Adrenal gland (tissue), 9 donors: ENCODE measurements at regions not wholly inside any gene's neighbourhood (a gene's known extent, or its start where the extent isn't known, plus 50 kb on each side); places are given as distances from the start of the nearest gene placed in this dataset.

Source experiments
- DNase-seq, 7 donors: peaks; one replicate each; pipeline ENCODE4 v3.0.0-alpha.2; 2019 to 2020
- H3K27ac ChIP-seq, 5 donors: fragments of 200-600 bp; sonication (generic) in 4 of 5; 1 replicate in 3 of 5; 2 replicates in 2 of 5; pipeline versions ENCODE4 v1.5.1 to v1.8.0; 2016 to 2020; ENCODE audit warnings: mild to moderate bottlenecking in 1 of 5
- H3K27me3 ChIP-seq: fragments of 200-600 bp; 2 replicates; pipeline ENCODE4 v1.8.0; 2021
- H3K36me3 ChIP-seq, 2 donors: fragments of 200-600 bp; replicated peaks in 1 of 2; 1 replicate in 1 of 2; 2 replicates in 1 of 2; pipeline versions ENCODE4 v1.5.1 to v1.8.0; 2018 to 2022
- H3K4me1 ChIP-seq, 2 donors: fragments of 200-600 bp; replicated peaks in 1 of 2; 1 replicate in 1 of 2; 2 replicates in 1 of 2; pipeline versions ENCODE4 v1.5.1 to v1.8.0; 2018 to 2021
- H3K4me3 ChIP-seq, 4 donors: fragments of 200-600 bp; sonication (generic) in 3 of 4; one replicate each; pipeline ENCODE4 v1.5.1; 2016 to 2018
- H3K9me3 ChIP-seq, 3 donors: fragments of 200-600 bp; sonication (generic) in 1 of 3; replicated peaks in 1 of 3; 1 replicate in 2 of 3; 2 replicates in 1 of 3; pipeline versions ENCODE4 v1.5.1 to v1.8.0; 2016 to 2021
- POLR2A ChIP-seq, 2 donors: fragments of 450-650 bp; IDR thresholded peaks; one replicate each; pipeline ENCODE4 v1.6.1; 2017; ENCODE audit warnings: antibody characterized with exemption in 2 of 2, mild to moderate bottlenecking in 2 of 2, moderate library complexity in 1 of 2
- whole genome bisulfite sequencing, 4 donors: extraction: QIAGEN DNeasy Blood & Tissue Kit in 2 of 4; methylation state at CpG; one replicate each; pipeline versions ENCODE4 v1.1.5 to v1.1.7; 2013 to 2017; 5-methylcytosine and 5-hydroxymethylcytosine counted together
- intact Hi-C, 2 donors: fragments of 100-400 bp; cut with DNase I; formaldehyde crosslinking; loops; one replicate each; pipeline versions ENCODE4 v1.14.1 to v1.15.0; 2022 to 2023
- TF ChIP-seq, protein P1 (sequence below), 6 experiments: fragments of 450-650 bp in 4 of 6; fragments of 200-600 bp in 2 of 6; sonication (generic) in 1 of 6; IDR thresholded peaks; 1 replicate in 5 of 6; 2 replicates in 1 of 6; pipeline versions ENCODE4 v1.5.1 to v1.8.0; 2016 to 2021; ENCODE audit warnings: antibody characterized with exemption in 6 of 6, mild to moderate bottlenecking in 2 of 6, moderate library complexity in 1 of 6
- donor health status: healthy with polysubstance abuse.
- donor health status: Bipolar disorder and iron deficiency.
- donor health status: DM: yes; HTN: yes; CAD: no.
- donor health status: DM: no; HTN: no; CAD: no.
- donor health status: DM: no; HTN: no; CAD: no.

DNA sequence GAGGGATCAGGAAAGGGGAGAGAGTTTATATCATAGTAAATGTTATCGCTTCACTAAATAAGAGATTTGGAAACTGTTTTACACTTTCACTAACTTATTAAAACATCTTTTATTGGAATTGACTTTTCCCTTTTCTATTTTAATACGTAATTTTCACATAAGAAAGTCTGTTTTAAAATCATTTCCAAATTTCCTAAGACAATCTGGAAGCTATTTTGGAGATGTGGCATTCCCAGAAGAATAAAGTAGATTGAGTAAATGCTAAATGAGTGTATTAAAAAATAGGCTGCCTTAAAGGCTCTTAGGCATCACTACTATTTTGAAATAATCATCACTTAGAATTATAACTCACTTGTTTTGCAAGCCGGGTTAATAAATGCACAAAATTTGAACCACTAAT lies 763.5 kb downstream of the EDEM1 start:
- WGBS, 4 donors, result 72 to 81% (median 73%) methylated on average over 3 of the region's 3 CpGs
- Histone ChIP-seq H3K4me1 (no peaks in the 10 kb centered on the region), H3K27ac (no peak overlapping the region), H3K36me3 (no peaks in the 10 kb centered on the region), H3K27me3 (no peaks in the 10 kb centered on the region), H3K9me3 (no peaks in the 10 kb centered on the region), H3K4me3 (no peak overlapping the region)
- TF ChIP-seq, protein P1, sequence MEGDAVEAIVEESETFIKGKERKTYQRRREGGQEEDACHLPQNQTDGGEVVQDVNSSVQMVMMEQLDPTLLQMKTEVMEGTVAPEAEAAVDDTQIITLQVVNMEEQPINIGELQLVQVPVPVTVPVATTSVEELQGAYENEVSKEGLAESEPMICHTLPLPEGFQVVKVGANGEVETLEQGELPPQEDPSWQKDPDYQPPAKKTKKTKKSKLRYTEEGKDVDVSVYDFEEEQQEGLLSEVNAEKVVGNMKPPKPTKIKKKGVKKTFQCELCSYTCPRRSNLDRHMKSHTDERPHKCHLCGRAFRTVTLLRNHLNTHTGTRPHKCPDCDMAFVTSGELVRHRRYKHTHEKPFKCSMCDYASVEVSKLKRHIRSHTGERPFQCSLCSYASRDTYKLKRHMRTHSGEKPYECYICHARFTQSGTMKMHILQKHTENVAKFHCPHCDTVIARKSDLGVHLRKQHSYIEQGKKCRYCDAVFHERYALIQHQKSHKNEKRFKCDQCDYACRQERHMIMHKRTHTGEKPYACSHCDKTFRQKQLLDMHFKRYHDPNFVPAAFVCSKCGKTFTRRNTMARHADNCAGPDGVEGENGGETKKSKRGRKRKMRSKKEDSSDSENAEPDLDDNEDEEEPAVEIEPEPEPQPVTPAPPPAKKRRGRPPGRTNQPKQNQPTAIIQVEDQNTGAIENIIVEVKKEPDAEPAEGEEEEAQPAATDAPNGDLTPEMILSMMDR (IDR thresholded peaks at IDR 0.05), result no peak
- no peak for TF ChIP-seq POLR2A (IDR thresholded peaks at IDR 0.05)
- intact Hi-C loops, result no loop called here
- no peak for DNase-seq

DNA sequence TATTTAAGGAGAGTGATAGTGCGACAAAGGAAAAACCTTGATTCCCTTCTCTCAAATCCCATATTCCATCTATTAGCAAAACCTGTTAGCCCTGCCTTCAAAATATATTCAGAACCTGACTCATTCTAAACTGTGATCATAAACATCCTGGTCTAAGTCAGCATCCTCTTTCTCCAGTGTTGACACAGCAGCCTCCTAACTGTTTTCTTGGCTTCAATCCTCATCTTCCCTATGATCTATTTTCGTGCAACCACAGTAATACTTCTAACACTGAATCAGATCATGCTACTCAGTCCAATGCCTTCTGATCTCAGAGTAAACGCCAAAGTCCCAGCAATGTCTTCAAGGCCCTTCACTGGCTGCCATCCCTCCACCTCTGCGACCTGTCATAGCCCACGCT lies 785.1 kb downstream of the EDEM1 start:
- Histone ChIP-seq H3K27ac (no peak overlapping the region), H3K4me1 (no peaks in the 10 kb centered on the region), H3K4me3 (no peak overlapping the region), H3K9me3 (no peaks in the 10 kb centered on the region), H3K27me3 (no peaks in the 10 kb centered on the region), H3K36me3 (no peaks in the 10 kb centered on the region)
- intact Hi-C loops, result no loop called here
- 49 to 55% (median 53%) methylated on average over 5 of the region's 5 CpGs for WGBS, 4 donors
- no peak for DNase-seq
- no peak for TF ChIP-seq POLR2A (IDR thresholded peaks at IDR 0.05)
- TF ChIP-seq, protein P1 (IDR thresholded peaks at IDR 0.05), result no peak

DNA sequence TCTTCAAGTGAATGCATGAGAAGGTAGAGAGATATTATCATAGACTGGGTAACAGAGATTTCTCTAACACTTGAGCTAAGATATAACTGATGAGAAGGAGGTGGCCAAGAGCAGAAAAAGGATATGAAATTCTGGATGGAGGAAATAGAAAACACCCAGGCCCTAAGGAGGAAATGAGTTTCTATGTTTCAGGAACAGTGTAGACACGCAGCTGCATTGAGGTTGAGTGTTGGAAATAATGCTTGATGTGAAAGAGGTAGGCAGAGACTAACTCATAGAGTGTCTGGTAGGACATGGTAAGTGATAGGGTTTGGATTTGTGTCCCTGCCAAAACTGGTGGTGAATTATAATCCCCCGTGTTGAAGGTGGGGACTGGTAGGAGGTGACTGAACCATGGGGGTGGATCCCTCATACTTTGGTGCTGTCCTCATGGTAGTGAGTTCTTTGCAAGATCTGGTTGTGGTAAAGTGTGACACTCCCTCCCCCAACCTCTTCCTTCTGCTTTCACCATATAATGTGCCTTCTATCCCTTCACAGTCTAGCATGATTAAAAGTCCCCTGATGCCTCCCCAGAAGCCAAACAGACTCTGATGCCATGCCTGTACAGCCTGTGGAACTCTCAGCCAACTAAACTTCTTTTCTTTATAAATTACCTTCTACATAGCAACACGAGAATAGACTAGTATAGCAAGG lies 787.3 kb downstream of the EDEM1 start:
- TF ChIP-seq, protein P1 (IDR thresholded peaks at IDR 0.05), result no peak
- no peak for TF ChIP-seq POLR2A (IDR thresholded peaks at IDR 0.05)
- Histone ChIP-seq H3K4me1 (no peaks in the 10 kb centered on the region), H3K27ac (peak overlapping the region in 1 of 5 donors; percentile 40), H3K27me3 (no peaks in the 10 kb centered on the region), H3K36me3 (no peaks in the 10 kb centered on the region), H3K4me3 (no peak overlapping the region), H3K9me3 (no peaks in the 10 kb centered on the region)
- DNase-seq, result no peak
- WGBS, 4 donors, result 62 to 77% (median 63%) methylated on average over 3 of the region's 3 CpGs
- intact Hi-C loops, result no loop called here

DNA sequence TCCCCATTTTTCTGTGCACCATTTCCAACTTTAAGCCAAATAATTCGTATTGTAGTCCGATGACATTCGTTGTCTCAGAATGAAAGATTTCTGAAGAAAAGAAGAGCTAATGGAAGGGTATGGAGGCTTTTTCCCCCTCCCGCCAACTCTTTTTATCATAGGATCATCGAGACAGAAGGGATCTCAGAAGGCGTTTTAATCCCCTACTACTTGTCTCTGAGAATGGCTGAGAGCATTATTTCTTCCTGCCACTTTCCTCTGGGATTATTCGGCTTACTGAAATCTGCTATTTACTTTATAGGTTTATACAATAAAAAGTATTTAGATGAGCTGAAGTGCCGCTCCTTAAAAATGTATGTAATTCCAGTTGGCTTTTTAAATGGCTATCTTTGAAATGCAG lies 789.8 kb downstream of the EDEM1 start:
- TF ChIP-seq POLR2A (IDR thresholded peaks at IDR 0.05), result no peak
- TF ChIP-seq, protein P1 (IDR thresholded peaks at IDR 0.05), result no peak
- WGBS, 4 donors, result 77 to 85% (median 82%) methylated on average over 8 of the region's 8 CpGs
- DNase-seq, result no peak
- no peak overlapping the region for H3K4me3 ChIP-seq
- no peaks in the 10 kb centered on the region for H3K36me3 ChIP-seq
- intact Hi-C loops, result no loop called here
- no peak overlapping the region for H3K27ac ChIP-seq
- no peaks in the 10 kb centered on the region for H3K9me3 ChIP-seq
- no peaks in the 10 kb centered on the region for H3K4me1 ChIP-seq
- no peaks in the 10 kb centered on the region for H3K27me3 ChIP-seq
